HG03460 (cell line): ENCODE measurements at regions not wholly inside any gene's neighbourhood (a gene's known extent, or its start where the extent isn't known, plus 50 kb on each side); places are given as distances from the start of the nearest gene placed in this dataset.
A peak's percentile ranks its signal among the peaks of the same experiment; 100 is the strongest.

Source experiments
- ATAC-seq: cut with Tn5 transposase; IDR thresholded peaks from one replicate; pipeline ENCODE4 v1.9.1; 2021; ENCODE audit not compliant: unreplicated experiment

DNA sequence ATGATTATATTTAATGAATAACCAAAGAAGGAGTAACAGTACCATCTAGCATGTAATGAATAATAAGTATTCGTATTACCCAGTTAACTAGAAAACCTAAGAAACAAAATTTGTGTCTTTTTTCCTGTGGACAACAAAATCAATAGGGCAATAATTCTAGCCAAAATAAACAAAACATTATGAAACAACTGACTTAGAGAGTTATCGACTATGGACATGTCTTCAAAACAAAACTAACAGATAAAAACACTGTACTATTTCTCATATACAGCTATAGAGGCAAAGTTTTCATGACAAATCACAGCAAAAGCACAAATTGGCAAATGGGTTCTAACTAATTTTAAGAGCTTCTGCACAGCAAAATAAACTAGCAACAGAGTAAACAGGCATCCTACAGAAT lies 224.1 kb downstream of the ALX1 start:
- ATAC-seq = no peak

DNA sequence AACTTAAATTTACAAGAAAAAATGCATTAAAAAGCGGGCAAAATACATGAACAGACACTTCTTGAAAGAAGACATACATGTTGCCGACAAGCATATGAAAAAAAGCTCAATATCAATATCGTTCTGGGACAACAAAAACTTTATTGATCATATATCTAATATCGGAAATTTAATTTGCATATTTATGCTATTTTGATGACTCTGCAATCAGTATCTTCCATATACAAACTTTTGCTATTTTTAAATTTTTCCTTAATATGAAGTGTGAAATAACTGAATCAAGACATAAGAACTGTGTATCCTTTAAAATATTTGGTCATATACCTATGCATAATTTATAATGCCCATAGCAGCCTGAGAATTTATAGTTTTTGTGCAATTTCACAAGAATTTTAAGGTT lies 224.6 kb downstream of the ALX1 start:
- no peak for ATAC-seq

DNA sequence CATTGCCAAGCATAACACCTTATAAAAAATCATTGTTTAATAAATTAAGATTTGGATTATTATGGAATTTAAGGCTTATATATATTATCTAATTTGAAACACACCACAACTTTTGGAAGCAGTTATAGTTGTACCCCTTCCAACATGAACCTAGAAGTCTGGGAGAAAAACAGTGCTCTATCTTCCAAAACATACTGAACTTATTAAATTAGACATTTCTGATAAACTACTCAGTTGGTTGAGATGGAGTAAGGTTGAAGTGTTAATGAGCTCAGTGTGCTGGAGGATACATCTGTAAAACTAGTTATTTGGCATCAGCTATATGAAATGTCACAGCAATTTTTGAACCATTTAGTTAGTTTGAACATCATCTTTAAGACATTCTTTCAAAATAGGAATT lies 227.4 kb downstream of the ALX1 start:
- no peak for ATAC-seq

DNA sequence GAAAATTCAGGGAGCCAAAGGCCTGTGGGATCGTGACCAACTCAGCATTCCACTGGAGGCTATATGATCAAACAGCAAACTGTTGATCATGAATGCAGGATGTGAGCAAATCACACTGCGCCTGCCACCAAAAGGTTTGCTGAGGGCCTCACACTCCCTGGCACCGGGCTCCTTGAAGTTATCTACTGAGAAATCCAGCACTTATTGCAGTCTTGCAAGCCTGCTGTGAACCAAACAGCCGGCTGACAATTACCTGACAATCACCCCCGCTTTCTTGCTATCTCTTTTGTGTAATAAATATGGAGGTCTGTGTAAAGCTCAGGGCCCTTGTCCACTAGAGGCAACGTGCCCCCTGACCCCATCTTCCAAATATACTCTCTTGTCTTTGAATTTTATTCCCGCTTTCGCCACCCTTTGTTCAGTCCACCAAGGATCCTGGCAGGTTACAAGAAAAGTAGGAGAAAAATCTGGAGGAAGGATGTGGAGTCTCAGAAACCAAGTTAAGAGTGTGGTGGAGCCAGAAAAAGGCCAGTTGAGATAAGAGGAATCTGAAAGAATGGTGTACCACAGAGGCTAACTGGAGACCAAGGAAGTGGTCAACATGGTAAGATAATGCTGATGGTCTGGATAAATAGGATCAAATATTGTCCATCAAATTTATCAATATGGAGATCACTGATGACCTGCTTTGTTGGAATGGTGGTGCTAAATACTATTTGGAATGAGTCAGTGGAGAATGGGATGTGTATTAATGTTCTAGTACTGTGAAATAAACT lies 229.2 kb downstream of the ALX1 start:
- ATAC-seq = peak; percentile 46

DNA sequence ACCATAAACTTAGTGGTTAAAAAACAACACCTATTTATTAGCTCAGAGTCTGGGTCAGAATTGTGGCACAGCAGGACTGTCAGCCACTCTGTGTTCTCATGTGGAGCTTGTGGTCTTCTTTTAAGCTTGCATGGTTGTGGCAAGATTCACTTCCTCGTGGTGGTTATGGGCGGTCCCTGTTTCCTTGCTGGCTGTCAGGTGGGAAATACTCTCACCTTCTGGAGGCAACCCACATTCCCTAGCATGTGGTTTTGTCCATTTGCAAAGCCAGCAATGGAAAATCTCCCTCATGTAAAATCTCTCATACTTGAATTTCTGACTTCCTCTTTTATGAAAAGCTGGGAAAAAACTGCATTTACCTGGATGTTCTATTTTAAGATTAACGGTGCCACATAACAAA lies 229.8 kb downstream of the ALX1 start:
- peak; percentile 100 for ATAC-seq

DNA sequence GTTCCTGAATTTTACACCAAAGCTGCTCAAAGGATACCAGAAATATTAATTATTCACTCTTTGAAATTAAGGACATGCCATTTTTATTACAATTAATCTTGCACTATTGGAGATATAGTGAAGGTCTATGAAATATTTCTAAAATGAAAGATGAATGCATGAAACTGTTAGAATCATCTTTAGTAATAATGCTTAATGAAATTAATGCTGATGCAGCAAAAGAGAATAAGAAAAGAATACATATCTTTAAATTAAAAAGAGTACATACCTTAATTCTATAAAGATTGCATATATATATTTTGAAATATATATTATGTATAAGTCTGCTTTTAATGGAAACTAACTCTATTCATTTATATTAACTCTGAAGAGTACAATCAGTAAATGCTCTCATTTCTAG lies 236.0 kb downstream of the ALX1 start:
- no peak for ATAC-seq

DNA sequence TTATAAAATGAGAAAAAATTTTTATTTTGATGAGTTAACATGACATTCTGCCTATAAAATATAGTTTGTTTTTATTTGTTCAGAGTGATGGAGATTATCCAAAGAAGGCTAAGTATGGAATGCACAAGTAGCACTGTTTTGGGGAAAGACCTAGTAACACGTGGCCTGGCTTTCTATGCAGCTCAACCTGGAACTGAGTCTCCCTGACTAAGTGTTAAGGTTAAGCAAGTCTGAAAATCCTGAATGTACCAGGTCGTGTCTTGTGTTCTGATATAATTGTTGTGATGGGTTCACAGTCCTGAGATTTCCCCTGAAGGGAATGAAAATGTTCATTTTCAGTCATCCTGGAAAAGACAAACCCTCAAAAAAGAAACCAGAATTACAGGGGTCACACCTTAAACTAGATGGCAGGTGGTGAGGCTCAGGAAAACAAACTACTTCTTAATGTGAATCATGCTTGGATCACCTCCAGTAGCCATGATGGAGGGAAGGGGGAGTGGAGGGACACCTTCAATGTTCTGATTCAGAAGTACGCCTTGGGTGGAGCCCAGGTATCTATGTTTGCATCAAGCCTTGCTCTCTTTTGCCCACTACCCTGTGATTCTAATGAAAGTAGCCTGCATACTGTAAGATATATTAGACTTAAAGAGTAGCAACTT lies 236.8 kb downstream of the ALX1 start:
- ATAC-seq = no peak

DNA sequence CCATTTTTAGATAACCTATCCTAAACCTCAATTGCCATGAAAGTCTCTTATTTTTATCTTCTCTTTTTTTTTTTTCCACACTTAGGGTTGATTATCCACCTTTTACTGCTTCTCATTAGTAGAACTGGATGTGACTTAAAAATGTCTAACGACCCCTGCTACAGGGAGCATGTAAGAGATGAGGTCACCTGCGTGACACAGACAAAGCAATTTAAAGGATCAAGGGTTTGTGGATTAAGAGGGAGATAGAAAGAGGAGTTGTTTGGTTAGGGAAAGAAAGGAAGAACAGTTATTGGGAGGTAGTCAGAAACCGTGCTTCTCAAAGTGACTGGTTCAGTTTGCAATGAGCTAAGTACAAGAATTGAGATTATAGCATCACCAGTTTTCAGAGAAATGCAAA lies 239.1 kb downstream of the ALX1 start:
- ATAC-seq = no peak

DNA sequence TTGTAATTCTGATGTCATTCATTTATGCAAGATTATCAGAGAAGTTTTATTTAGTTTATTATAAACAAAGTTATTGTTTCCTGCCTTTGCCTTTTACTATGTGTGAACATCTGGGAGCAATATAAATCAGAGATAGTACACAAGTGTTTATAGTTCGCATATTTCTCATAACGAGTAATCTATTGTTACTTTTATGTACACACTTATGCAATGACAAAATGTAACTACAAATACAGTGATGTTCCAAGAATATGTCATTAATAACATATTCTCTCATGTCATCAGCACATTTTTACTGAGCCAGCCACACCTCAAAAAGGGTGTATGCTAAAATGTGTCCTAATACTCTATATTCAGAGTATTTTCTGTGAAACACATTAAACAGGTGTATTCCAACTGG lies 243.2 kb downstream of the ALX1 start:
- no peak for ATAC-seq

DNA sequence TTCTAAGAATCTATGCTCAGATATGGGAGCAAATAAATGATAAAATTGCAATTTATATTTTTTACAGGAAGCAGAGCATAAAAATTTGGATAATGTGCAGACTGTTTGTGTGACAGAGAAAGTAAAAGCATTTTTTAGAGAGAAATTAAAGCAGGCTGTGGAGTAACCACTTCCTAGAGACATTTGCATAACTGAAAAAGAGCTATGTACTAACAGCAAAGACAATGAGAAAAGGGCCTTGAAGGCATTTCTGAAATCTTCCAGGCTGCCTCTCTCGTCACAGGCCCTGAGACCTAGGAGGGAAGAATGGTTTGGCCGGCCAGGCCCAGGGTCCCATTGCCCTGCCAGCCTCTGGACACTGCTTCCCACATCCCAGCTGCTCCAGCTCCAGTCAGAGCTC lies 247.2 kb downstream of the ALX1 start:
- ATAC-seq = peak; percentile 74

DNA sequence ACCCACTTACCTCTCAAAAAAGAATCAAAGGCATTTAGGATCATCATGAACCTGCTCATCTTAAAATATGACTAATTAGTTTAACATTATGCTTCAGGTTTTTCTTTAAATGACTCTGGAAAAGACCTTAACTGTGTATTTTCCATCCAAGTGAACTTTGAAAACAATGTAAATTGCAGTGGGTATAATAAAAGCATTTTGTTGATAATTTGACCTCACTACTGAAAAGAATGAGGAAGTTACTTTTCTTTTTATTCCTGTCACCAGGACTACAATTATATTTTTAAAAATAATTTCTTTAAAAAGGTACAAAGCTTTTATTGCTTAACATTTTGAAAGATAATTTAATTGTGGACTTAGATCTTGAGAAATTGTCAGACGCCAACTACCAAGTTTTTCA lies 249.9 kb downstream of the ALX1 start:
- ATAC-seq = no peak

DNA sequence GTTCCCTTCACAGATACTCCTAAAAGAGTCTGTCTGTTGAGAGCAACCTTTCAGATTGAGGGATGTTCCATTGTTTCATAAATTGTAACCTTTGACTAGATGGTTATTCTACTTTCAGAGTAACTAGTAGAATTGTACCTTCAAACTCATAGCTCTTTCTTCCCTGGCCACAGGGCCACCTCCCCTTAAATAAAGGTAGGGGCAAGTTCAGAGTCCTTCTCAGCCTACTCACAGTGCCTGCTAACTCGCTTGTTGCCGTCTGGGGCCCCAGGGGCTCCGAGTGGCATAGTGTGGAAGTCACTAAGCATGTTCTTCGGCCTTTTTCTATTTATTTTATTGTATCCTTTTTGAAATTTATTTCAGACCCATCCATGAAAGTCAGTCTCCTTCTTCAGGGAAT lies 250.4 kb downstream of the ALX1 start:
- no peak for ATAC-seq

DNA sequence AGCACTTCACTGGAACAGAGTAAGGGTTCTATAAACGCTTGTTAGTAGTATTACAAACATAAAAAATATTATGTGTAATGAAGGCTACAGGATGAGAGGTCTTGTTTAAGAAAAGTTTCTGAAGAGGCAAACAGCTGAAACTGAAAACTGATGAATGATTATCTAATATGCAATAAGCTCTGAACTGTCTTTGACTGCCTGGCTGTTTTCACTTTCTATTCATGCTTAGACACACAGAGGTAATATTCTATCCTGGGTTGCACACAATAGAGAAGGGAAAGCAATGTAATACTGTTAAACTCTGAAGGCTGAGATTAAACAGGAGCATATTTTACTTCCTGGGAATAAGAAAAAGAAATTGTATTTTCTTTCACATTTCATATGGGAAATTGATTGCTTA lies 251.3 kb downstream of the ALX1 start:
- peak; percentile 89 for ATAC-seq

DNA sequence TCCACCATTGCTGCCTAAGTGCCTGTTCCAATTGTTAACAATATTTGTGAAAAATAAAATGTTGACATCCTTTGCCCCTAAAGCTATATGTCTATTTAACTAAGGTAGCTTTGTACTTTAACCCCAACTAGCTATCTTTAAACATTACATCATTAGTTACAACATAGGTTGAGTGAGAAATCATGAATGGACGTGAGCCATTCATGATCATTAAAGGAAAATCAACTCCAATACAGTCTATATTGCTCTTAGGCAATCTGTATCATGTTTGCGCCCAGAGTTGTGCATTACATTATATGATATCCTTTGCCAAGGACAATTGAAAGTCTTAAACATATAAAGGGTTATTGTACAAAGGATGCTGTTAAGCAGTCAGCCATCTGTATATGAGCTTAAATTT lies 269.6 kb downstream of the ALX1 start:
- ATAC-seq = no peak

DNA sequence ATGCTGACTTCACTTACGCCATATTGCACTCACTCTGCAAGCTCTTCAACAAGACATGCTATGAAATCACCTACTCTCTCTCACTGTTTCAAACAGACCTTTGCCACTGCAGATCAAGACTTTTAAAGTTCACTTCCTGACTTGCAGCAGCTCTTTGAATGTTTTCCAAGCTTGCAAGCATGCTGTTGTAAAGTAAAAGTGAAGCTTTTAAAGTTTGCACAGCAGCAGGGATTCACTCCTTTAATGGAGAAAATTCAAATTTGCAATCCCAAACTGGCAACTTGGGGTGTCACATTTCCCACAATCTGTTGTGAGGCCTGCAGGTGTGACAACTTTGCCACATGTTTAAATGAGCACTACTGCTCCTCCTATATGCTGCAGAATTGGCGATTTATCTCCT lies 270.9 kb downstream of the ALX1 start:
- ATAC-seq = no peak

DNA sequence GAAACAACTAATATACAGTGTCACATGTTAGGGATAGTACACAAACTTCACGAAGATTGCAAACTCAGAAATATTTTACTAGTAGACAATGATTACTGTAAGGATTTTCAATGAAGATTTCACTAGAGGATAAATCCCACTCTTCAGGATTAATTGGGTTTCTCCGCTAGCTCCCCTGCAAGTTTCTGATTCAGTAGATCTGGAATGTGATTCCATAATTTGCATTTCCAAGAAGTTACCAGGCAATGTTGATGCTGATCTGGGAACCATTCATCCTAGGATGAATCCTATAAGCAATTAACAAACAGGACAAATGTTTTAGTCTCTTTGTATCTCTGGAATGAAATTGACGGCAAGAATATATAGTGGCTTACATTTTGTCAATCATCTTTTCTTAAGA lies 272.4 kb downstream of the ALX1 start:
- no peak for ATAC-seq

DNA sequence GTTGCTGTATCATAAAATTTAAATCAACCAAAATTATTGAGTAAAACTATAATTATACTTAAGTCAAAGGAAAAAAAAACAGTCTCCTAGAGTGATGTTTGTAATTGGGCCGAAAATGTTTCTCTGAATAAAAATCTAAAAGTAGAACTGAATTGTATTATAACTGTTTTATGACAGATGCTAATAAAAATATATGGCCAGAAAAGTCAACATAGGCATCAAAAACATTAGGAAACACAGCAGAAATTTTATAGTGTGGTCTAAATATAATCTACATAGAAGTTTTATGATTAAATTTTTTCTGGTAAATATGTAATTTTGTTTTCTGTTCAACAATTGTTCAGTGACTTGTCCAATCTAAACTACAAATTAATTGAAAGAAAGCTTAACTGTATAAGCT lies 277.8 kb downstream of the ALX1 start:
- no peak for ATAC-seq

DNA sequence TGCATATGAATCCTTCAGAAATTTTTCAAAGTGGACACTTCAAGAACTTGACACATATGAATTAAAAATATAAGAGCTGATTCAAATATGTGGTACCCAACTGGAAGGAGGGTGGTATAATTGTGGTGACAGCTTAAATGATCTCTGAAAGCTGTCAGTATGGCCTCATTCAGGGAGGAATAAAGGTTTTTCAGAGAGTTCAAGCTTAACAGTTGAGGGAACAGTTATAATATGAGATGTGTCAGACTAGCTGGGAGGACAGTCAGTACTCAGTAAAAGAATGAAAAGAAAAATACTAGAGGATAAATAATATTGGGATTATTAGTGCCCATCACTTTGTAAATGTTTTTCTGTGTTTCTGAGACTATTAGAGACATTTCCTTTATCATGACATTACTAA lies 277.5 kb downstream of the RASSF9 start:
- no peak for ATAC-seq

DNA sequence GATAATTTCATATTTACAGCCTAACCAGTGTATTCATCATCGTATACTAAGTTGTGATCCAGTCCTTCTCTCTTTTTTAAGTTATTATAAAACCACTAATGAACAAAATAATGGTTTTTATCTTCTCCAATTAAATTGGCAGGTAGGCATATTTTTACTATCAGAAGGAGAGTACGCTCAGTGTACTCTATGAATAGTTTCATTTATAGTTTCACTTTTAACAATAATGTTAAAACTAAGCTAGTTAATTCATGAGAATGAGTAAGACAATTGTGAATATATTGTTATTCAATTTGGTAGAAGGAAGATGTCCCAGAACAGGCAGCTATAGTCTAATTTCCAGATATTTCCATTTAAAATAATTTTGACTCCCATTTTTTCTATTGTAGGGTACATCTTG lies 277.1 kb downstream of the RASSF9 start:
- no peak for ATAC-seq

DNA sequence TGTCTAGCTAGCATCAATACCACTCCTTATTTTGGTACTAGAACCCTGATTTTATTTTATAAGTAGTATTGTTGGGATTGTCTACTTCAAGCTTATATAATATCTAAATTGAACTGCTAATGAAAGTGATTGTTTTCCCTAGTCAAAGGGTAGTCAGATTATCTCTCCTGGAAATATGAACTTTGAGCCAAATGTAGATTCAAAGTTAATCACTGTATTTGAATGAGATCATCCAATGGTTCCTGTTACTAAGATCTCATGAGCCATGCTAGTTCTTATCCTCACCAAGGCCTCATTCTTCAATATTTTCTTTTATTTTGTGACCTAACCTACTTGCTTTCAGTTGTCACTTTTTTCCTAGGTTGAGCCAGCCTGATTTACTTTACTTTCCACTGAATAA lies 276.7 kb downstream of the RASSF9 start:
- ATAC-seq = no peak

DNA sequence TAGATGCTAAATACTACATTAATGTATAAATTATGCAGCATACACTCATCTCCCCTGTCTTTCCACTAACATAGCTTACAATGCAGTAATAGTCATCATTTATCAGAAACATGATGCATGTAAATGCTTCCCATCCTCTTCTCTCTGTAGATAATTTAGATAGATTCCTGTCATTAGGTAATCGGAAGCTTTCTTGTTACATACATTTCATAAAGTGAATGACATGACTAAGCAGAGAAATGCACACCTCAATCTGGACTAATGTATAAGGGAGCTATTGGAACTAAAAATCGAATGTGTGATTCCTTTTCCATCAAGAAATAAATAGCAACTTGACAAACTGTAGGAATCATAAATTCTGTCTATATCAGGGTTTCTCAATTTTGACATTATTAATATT lies 273.4 kb downstream of the RASSF9 start:
- ATAC-seq = no peak

DNA sequence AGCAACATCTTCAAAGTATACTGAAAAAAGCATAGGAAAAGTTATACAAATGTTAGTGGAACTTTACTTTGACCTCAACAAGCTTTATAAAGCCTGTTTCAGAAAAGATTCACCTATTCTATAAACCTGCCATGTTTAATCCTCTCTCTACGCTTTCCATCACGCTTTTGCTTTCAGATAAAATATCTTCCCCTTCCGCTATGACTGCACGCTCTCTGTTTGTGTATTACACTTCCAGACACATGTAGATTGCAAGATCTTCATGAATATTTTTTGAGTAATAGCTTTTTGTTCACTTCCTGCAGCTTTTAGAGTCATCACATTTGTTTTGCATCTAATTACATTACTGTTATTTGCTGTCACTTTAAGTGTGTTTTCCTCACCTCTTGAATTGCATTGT lies 271.4 kb downstream of the RASSF9 start:
- no peak for ATAC-seq
